NB4 (cell line): ENCODE measurements at regions not wholly inside any gene's neighbourhood (a gene's known extent, or its start where the extent isn't known, plus 50 kb on each side); places are given as distances from the start of the nearest gene placed in this dataset.

Source experiments
- POLR2A ChIP-seq: IDR thresholded peaks from 2 replicates; pipeline ENCODE4 v1.6.1; 2011; ENCODE audit warnings: mild to moderate bottlenecking; ENCODE audit not compliant: insufficient read length; ENCODE audit errors: extremely low read depth
- TF ChIP-seq, protein P1 (sequence below): IDR thresholded peaks from one replicate; pipeline ENCODE4 v1.5.1; 2012; ENCODE audit warnings: low read depth, low read length

DNA sequence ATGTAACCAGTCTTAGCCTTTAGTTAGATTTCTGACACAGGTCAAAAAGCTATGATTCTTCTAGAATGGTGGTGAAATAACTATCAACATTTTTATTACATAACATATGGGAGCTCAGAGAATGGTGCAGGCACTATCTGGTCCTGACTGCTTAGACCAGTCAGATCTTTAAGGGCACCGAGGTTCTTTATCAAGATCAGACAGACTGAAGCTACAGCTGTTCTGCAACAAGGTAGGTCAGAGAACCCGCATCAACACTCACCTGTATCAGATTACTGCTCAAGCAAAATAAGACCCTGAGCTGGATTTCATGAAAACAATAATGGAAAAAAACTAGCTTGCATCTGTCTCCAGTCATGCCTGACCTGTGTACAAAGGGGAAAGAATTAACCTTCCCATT is 160.4 kb downstream of the KCNJ2 start:
- TF ChIP-seq, protein P1, sequence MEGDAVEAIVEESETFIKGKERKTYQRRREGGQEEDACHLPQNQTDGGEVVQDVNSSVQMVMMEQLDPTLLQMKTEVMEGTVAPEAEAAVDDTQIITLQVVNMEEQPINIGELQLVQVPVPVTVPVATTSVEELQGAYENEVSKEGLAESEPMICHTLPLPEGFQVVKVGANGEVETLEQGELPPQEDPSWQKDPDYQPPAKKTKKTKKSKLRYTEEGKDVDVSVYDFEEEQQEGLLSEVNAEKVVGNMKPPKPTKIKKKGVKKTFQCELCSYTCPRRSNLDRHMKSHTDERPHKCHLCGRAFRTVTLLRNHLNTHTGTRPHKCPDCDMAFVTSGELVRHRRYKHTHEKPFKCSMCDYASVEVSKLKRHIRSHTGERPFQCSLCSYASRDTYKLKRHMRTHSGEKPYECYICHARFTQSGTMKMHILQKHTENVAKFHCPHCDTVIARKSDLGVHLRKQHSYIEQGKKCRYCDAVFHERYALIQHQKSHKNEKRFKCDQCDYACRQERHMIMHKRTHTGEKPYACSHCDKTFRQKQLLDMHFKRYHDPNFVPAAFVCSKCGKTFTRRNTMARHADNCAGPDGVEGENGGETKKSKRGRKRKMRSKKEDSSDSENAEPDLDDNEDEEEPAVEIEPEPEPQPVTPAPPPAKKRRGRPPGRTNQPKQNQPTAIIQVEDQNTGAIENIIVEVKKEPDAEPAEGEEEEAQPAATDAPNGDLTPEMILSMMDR = no peak
- no peak for TF ChIP-seq POLR2A
